ENCODE measurements at regions not wholly inside any gene's neighbourhood (a gene's known extent, or its start where the extent isn't known, plus 50 kb on each side); places are given as distances from the start of the nearest gene placed in this dataset.

DNA sequence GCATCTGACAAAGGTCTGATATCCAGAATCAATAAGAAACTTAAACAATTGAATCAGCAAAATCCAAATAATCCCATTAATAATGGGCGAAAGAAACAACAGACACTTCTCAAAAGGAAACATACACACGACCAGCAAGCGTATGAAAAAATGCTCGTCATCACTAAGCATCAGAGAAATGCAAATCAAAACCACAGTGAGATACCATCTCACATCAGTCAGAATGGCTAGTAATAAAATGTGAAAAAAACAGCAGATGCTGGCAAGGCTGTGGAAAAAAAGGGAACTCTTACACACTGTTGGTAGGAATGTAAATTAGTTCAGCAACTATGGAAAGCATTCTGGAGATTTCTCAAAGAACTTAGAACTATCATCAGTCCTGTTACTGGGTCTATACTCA, 496.7 kb downstream of the SH2D4B start:
- Histone ChIP-seq H4K8ac (ENCODE audit: extremely low read depth, insufficient read depth, low read length) (no peak overlapping the region), H3K18ac (ENCODE audit: extremely low read depth, low read length) (no peak overlapping the region), H2AK5ac (ENCODE audit: low read depth, low read length) (no peak overlapping the region), H3K23ac (ENCODE audit: insufficient read length) (no peak overlapping the region), H2AFZ (ENCODE audit: low read length) (no peak overlapping the region), H3K4ac (replicated peaks; ENCODE audit: insufficient read length, low read depth, low read length) (no peak overlapping the region), H3K14ac (ENCODE audit: insufficient read length) (no peak overlapping the region), H2BK5ac (ENCODE audit: low read depth, low read length) (no peak overlapping the region), H2BK20ac (ENCODE audit: low read length) (no peak overlapping the region), H3K79me2 (ENCODE audit: control insufficient read depth in 1 of 2, insufficient read depth in 2 of 2, low read length in 2 of 2) (no peaks in the 10 kb centered on the region), H3K9ac (replicated peaks in 1 of 4; ENCODE audit: extremely low read depth in 1 of 4, low read depth in 3 of 4, low read length in 3 of 4) (no peak overlapping the region), H3K56ac (replicated peaks; ENCODE audit: insufficient read length, low read depth, low read length) (no peak overlapping the region), H2BK12ac (ENCODE audit: low read depth, low read length) (no peak overlapping the region), H2BK15ac (ENCODE audit: low read length) (no peak overlapping the region), H3K4me2 (ENCODE audit: insufficient read depth in 1 of 2, low read depth in 2 of 2, low read length in 2 of 2) (no peak overlapping the region), H3K4me1 (replicated peaks in 1 of 4; ENCODE audit: control insufficient read depth in 3 of 4, insufficient read depth in 4 of 4, low read length in 3 of 4) (no peaks in the 10 kb centered on the region), H3K23me2 (ENCODE audit: low read depth, low read length) (no peaks in the 10 kb centered on the region), H3K27ac (ENCODE audit: low read depth, low read length) (no peak overlapping the region), H3K79me1 (ENCODE audit: low read depth, low read length) (no peaks in the 10 kb centered on the region), H3K9me3 (ENCODE audit: insufficient read depth in 2 of 2, low read depth in 1 of 2, low read length in 1 of 2) (no peaks in the 10 kb centered on the region), H3K36me3 (ENCODE audit: control insufficient read depth in 2 of 4, insufficient read depth in 4 of 4, low read length in 3 of 4) (no peaks in the 10 kb centered on the region), H3K27me3 (replicated peaks in 1 of 4; ENCODE audit: control insufficient read depth in 3 of 4, extremely low read depth in 1 of 4, insufficient read depth in 3 of 4, low read length in 3 of 4) (no peaks in the 10 kb centered on the region), H4K20me1 (replicated peaks in 1 of 2; ENCODE audit: control insufficient read depth in 1 of 2, insufficient read depth in 2 of 2, low read length in 2 of 2) (no peaks in the 10 kb centered on the region), H4K91ac (replicated peaks; ENCODE audit: insufficient read length, low read length) (no peak overlapping the region), H2BK120ac (replicated peaks; ENCODE audit: low read depth, low read length) (no peak overlapping the region), H3K4me3 (ENCODE audit: extremely low read depth in 1 of 4, insufficient read depth in 2 of 4, low read depth in 3 of 4, low read length in 4 of 4) (no peak overlapping the region), H4K5ac (ENCODE audit: insufficient read length, low read depth, low read length) (no peak overlapping the region)
- TF ChIP-seq, protein P1, sequence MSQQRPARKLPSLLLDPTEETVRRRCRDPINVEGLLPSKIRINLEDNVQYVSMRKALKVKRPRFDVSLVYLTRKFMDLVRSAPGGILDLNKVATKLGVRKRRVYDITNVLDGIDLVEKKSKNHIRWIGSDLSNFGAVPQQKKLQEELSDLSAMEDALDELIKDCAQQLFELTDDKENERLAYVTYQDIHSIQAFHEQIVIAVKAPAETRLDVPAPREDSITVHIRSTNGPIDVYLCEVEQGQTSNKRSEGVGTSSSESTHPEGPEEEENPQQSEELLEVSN (IDR thresholded peaks at IDR 0.05): no peak
- TF ChIP-seq CEBPB (IDR thresholded peaks at IDR 0.05; ENCODE audit: low read depth, low read length) (no peak), EP300 (IDR thresholded peaks at IDR 0.05; ENCODE audit: borderline replicate concordance in 1 of 2, low read depth in 2 of 2, low read length in 2 of 2) (no peak), ZNF274 (IDR thresholded peaks at IDR 0.05; ENCODE audit: borderline replicate concordance, extremely low read depth, low read length) (no peak), TBP (IDR thresholded peaks at IDR 0.05; ENCODE audit: low read depth, low read length) (no peak), BACH1 (IDR thresholded peaks at IDR 0.05; ENCODE audit: low read length) (no peak), CBX5 (IDR thresholded peaks at IDR 0.05; ENCODE audit: low read depth, low read length) (no peak), BRCA1 (IDR thresholded peaks at IDR 0.05; ENCODE audit: low read depth, low read length) (no peak), RAD21 (IDR thresholded peaks at IDR 0.05 in 1 of 2, conservative IDR thresholded peaks at IDR 0.05 in 1 of 2; ENCODE audit: low read depth in 2 of 2, low read length in 2 of 2) (no peak), CTBP2 (IDR thresholded peaks at IDR 0.05; ENCODE audit: borderline replicate concordance, insufficient read depth, insufficient read length, low read length) (no peak), CHD1 (IDR thresholded peaks at IDR 0.05; ENCODE audit: low read depth, low read length) (no peak)
- ChIA-PET POLR2A (ENCODE audit: partially characterized antibody) (no interaction called here), CTCF (ENCODE audit: partially characterized antibody) (no interaction called here)
- 88% methylated on average over 4 of the region's 4 CpGs; no CpG with 5 or more reads in 1 of the 2 experiments for WGBS, 2 experiments (ENCODE audit: extremely low coverage in 1 of 2, insufficient coverage in 1 of 2, insufficient read length in 1 of 2, insufficient replicate concordance in 2 of 2, low coverage in 1 of 2, low lambda C conversion rate in 2 of 2, missing lambda C conversion rate in 1 of 2)
- DNase-seq (ENCODE audit: low read depth in 1 of 2, low spot score in 2 of 2) (no peak), FAIRE-seq (no peak)
